GM23338 (cell line): ENCODE measurements at regions not wholly inside any gene's neighbourhood (a gene's known extent, or its start where the extent isn't known, plus 50 kb on each side); places are given as distances from the start of the nearest gene placed in this dataset.

Source experiments
- ATAC-seq: fragments of 200-7000 bp; cut with Tn5 transposase; 3 replicates; pipeline ENCODE4 v1.9.1; 2020
- DNase-seq: peaks from one replicate; pipeline ENCODE4 v3.0.0-alpha.2; 2015; ENCODE audit warnings: low spot score
- H2AFZ ChIP-seq: fragments of 200-600 bp; sonication (generic); 2 replicates; pipeline ENCODE4 v1.8.0; 2016; ENCODE audit warnings: antibody characterized with exemption, mild to moderate bottlenecking, moderate library complexity
- H3F3A ChIP-seq: fragments of 200-600 bp; sonication (generic); replicated peaks from 2 replicates; pipeline ENCODE4 v1.8.0; 2017; ENCODE audit warnings: antibody characterized with exemption, mixed run types, low read depth
- H3K27ac ChIP-seq: fragments of 200-600 bp; sonication (generic); 2 replicates; pipeline ENCODE4 v1.6.1; 2016; ENCODE audit warnings: low read depth
- H3K27me3 ChIP-seq: fragments of 200-600 bp; sonication (generic); 2 replicates; pipeline ENCODE4 v1.8.0; 2016; ENCODE audit warnings: mild to moderate bottlenecking, mixed run types, moderate library complexity; ENCODE audit not compliant: insufficient read depth
- H3K36me3 ChIP-seq: fragments of 200-600 bp; sonication (generic); 2 replicates; pipeline ENCODE4 v1.8.0; 2016; ENCODE audit warnings: mild to moderate bottlenecking; ENCODE audit not compliant: insufficient read depth
- H3K4me1 ChIP-seq: fragments of 200-600 bp; sonication (generic); 2 replicates; pipeline ENCODE4 v1.8.0; 2016; ENCODE audit warnings: mild to moderate bottlenecking, moderate library complexity; ENCODE audit not compliant: insufficient read depth
- H3K4me2 ChIP-seq: fragments of 200-600 bp; sonication (generic); 2 replicates; pipeline ENCODE4 v1.7.1; 2017; ENCODE audit warnings: mixed run types
- H3K4me3 ChIP-seq: fragments of 200-600 bp; sonication (generic); 2 replicates; pipeline ENCODE4 v1.6.1; 2016; ENCODE audit warnings: mixed run types
- H3K79me2 ChIP-seq: fragments of 200-600 bp; sonication (generic); replicated peaks from 2 replicates; pipeline ENCODE4 v1.8.0; 2017; ENCODE audit warnings: mild to moderate bottlenecking; ENCODE audit not compliant: insufficient read depth
- H3K9me2 ChIP-seq: fragments of 200-600 bp; sonication (generic); 2 replicates; pipeline ENCODE4 v1.8.0; 2017; ENCODE audit not compliant: insufficient read depth
- H4K20me1 ChIP-seq: fragments of 200-600 bp; sonication (generic); replicated peaks from 2 replicates; pipeline ENCODE4 v1.8.0; 2017; ENCODE audit warnings: mild to moderate bottlenecking; ENCODE audit not compliant: insufficient read depth
- H3K27ac Mint-ChIP-seq: 2 replicates; pipeline ENCODE4 v1.8.0; 2020; ENCODE audit warnings: inconsistent platforms, mild to moderate bottlenecking, moderate library complexity, mixed read lengths
- H3K27me3 Mint-ChIP-seq: 3 replicates; pipeline ENCODE4 v1.8.0; 2022; ENCODE audit warnings: low read depth, mild to moderate bottlenecking, moderate library complexity, mixed read lengths, inconsistent platforms; ENCODE audit not compliant: insufficient read depth, poor library complexity
- H3K36me3 Mint-ChIP-seq: 3 replicates; pipeline ENCODE4 v1.8.0; 2021; ENCODE audit warnings: low read depth, mild to moderate bottlenecking, inconsistent platforms, moderate library complexity, mixed read lengths
- H3K4me1 Mint-ChIP-seq: 3 replicates; pipeline ENCODE4 v1.8.0; 2020; ENCODE audit warnings: mild to moderate bottlenecking, inconsistent platforms, mixed read lengths
- H3K4me3 Mint-ChIP-seq: 3 replicates; pipeline ENCODE4 v1.8.0; 2021; ENCODE audit warnings: moderate library complexity, mild to moderate bottlenecking, inconsistent platforms, mixed read lengths
- H3K9me3 Mint-ChIP-seq: 3 replicates; pipeline ENCODE4 v1.8.0; 2020; ENCODE audit warnings: moderate library complexity, mild to moderate bottlenecking, inconsistent platforms, mixed read lengths
- CREB1 ChIP-seq: fragments of 250-450 bp; sonication (Bioruptor Pico); IDR thresholded peaks from 2 replicates; pipeline ENCODE4 v1.5.0; 2020; ENCODE audit warnings: low read depth, mild to moderate bottlenecking, moderate library complexity
- EZH2 ChIP-seq: fragments of 200-600 bp; sonication (generic); IDR thresholded peaks from one replicate; pipeline ENCODE4 v1.8.0; 2017; ENCODE audit warnings: antibody characterized with exemption, mild to moderate bottlenecking, low read depth; ENCODE audit not compliant: unreplicated experiment
- NANOG ChIP-seq: IDR thresholded peaks from 2 replicates; pipeline ENCODE4 v1.6.1; 2016; ENCODE audit warnings: antibody characterized with exemption, borderline replicate concordance
- POLR2AphosphoS5 ChIP-seq: IDR thresholded peaks from 2 replicates; pipeline ENCODE4 v1.6.1; 2016; ENCODE audit warnings: antibody characterized with exemption, low read depth
- STAT1 ChIP-seq: IDR thresholded peaks from one replicate; pipeline ENCODE4 v1.6.1; 2016; ENCODE audit warnings: antibody characterized with exemption; ENCODE audit not compliant: unreplicated experiment
- TF ChIP-seq, protein P1 (sequence below): fragments of 250-450 bp; sonication (Bioruptor Pico); IDR thresholded peaks from 2 replicates; pipeline ENCODE4 v1.5.0; 2020; ENCODE audit warnings: mild to moderate bottlenecking, moderate library complexity
- TF ChIP-seq, protein P2 (sequence below): IDR thresholded peaks from 2 replicates; pipeline ENCODE4 v1.6.1; 2016; ENCODE audit warnings: antibody characterized with exemption

DNA sequence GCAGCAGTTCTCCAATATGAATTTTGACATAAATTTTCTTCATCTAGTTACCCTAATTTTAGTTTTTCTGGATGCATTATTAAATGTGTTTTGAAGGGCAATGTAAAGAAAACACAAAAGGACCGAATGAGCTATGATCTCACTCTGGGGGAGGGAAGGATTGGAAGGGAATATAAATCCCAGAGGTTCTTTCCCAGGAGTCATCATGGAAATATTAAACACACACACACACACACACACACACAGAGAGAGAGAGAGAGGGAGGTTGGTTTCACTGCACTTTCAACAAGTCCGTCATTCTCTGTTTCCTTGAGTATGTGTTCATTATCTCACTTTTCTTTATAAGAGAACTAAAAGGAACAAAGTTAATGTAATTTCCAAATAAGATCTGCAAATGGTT lies 70.7 kb upstream of the DCBLD2 start (continued):
- TF ChIP-seq, protein P1, sequence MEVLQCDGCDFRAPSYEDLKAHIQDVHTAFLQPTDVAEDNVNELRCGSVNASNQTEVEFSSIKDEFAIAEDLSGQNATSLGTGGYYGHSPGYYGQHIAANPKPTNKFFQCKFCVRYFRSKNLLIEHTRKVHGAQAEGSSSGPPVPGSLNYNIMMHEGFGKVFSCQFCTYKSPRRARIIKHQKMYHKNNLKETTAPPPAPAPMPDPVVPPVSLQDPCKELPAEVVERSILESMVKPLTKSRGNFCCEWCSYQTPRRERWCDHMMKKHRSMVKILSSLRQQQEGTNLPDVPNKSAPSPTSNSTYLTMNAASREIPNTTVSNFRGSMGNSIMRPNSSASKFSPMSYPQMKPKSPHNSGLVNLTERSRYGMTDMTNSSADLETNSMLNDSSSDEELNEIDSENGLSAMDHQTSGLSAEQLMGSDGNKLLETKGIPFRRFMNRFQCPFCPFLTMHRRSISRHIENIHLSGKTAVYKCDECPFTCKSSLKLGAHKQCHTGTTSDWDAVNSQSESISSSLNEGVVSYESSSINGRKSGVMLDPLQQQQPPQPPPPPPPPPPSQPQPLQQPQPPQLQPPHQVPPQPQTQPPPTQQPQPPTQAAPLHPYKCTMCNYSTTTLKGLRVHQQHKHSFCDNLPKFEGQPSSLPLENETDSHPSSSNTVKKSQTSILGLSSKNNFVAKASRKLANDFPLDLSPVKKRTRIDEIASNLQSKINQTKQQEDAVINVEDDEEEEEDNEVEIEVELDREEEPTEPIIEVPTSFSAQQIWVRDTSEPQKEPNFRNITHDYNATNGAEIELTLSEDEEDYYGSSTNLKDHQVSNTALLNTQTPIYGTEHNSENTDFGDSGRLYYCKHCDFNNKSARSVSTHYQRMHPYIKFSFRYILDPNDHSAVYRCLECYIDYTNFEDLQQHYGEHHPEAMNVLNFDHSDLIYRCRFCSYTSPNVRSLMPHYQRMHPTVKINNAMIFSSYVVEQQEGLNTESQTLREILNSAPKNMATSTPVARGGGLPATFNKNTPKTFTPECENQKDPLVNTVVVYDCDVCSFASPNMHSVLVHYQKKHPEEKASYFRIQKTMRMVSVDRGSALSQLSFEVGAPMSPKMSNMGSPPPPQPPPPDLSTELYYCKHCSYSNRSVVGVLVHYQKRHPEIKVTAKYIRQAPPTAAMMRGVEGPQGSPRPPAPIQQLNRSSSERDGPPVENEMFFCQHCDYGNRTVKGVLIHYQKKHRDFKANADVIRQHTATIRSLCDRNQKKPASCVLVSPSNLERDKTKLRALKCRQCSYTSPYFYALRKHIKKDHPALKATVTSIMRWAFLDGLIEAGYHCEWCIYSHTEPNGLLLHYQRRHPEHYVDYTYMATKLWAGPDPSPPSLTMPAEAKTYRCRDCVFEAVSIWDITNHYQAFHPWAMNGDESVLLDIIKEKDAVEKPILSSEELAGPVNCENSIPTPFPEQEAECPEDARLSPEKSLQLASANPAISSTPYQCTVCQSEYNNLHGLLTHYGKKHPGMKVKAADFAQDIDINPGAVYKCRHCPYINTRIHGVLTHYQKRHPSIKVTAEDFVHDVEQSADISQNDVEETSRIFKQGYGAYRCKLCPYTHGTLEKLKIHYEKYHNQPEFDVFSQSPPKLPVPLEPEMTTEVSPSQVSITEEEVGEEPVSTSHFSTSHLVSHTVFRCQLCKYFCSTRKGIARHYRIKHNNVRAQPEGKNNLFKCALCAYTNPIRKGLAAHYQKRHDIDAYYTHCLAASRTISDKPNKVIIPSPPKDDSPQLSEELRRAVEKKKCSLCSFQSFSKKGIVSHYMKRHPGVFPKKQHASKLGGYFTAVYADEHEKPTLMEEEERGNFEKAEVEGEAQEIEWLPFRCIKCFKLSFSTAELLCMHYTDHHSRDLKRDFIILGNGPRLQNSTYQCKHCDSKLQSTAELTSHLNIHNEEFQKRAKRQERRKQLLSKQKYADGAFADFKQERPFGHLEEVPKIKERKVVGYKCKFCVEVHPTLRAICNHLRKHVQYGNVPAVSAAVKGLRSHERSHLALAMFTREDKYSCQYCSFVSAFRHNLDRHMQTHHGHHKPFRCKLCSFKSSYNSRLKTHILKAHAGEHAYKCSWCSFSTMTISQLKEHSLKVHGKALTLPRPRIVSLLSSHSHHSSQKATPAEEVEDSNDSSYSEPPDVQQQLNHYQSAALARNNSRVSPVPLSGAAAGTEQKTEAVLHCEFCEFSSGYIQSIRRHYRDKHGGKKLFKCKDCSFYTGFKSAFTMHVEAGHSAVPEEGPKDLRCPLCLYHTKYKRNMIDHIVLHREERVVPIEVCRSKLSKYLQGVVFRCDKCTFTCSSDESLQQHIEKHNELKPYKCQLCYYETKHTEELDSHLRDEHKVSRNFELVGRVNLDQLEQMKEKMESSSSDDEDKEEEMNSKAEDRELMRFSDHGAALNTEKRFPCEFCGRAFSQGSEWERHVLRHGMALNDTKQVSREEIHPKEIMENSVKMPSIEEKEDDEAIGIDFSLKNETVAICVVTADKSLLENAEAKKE (CRISPR knock-in tag): no peak

DNA sequence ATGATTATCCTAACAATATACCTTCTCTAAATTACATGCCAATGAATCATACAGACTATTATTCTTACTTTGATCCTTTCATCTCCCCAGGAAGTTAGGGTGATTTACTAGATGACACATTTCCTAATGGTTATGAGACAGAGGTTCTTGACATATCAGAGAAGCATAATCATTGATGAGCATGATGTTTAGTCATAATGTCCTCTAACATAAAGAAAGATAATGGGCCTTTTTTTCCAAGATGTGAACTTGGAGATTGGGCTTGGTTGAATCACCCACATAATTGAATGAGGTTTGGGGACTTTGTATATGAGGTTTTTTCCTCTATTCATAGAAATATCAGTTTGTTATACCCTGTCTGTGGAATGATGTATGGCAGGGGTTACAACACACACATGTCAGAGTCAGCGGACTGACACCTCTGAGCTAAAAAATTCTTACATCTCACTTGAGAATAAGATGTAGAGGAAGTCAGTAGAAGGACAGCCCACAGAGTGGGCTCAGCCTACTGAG lies 69.7 kb upstream of the DCBLD2 start:
- H3K9me2 ChIP-seq: 0 out of 2 replicates have a peak, but pooled peaks cover 3% of the 10 kb centered on the region
- no peak for ATAC-seq
- H3K36me3 ChIP-seq: no peaks in the 10 kb centered on the region; the same call in 1 of the 2 replicates
- H3K4me1 Mint-ChIP-seq: no peaks in the 10 kb centered on the region
- H3K4me3 ChIP-seq: no peak overlapping the region
- H4K20me1 ChIP-seq: no peaks in the 10 kb centered on the region
- H2AFZ ChIP-seq: no peak overlapping the region
- no peak for DNase-seq
- H3K27ac Mint-ChIP-seq: no peak overlapping the region
- H3K4me1 ChIP-seq: no peaks in the 10 kb centered on the region
- H3K36me3 Mint-ChIP-seq: peaks cover 2% of the 10 kb centered on the region; the same call in 1 of the 3 replicates
- H3K27me3 Mint-ChIP-seq: peaks cover 3% of the 10 kb centered on the region
- H3K4me2 ChIP-seq: no peak overlapping the region
- no peaks in the 10 kb centered on the region for H3F3A ChIP-seq
- no peak overlapping the region for H3K27ac ChIP-seq
- H3K79me2 ChIP-seq: no peaks in the 10 kb centered on the region
- no peak overlapping the region for H3K4me3 Mint-ChIP-seq
- peaks cover 3% of the 10 kb centered on the region; the same call in 1 of the 3 replicates for H3K9me3 Mint-ChIP-seq
- H3K27me3 ChIP-seq: no peaks in the 10 kb centered on the region
- TF ChIP-seq, protein P2, sequence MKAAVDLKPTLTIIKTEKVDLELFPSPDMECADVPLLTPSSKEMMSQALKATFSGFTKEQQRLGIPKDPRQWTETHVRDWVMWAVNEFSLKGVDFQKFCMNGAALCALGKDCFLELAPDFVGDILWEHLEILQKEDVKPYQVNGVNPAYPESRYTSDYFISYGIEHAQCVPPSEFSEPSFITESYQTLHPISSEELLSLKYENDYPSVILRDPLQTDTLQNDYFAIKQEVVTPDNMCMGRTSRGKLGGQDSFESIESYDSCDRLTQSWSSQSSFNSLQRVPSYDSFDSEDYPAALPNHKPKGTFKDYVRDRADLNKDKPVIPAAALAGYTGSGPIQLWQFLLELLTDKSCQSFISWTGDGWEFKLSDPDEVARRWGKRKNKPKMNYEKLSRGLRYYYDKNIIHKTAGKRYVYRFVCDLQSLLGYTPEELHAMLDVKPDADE: no peak
- TF ChIP-seq POLR2AphosphoS5 (no peak), STAT1 (no peak), NANOG (no peak), EZH2 (no peak), CREB1 (no peak)
- TF ChIP-seq, protein P1 (CRISPR knock-in tag): no peak
